ENCODE measurements at regions not wholly inside any gene's neighbourhood (a gene's known extent, or its start where the extent isn't known, plus 50 kb on each side); places are given as distances from the start of the nearest gene placed in this dataset.

GRCh38 chr12:61985830-61986229 is 274.4 kb upstream of the USP15 start (continued):
- TF ChIP-seq CTBP2 (IDR thresholded peaks at IDR 0.05; ENCODE audit: borderline replicate concordance, insufficient read depth, insufficient read length, low read length) (no peak), ATF3 (IDR thresholded peaks at IDR 0.05; ENCODE audit: insufficient read depth, low read depth, low read length) (no peak), CHD2 (IDR thresholded peaks at IDR 0.05; ENCODE audit: low read length) (no peak), POU5F1 (IDR thresholded peaks at IDR 0.05; ENCODE audit: low read depth, low read length) (no peak), PHF8 (conservative IDR thresholded peaks at IDR 0.05; ENCODE audit: low read depth, low read length) (no peak), RXRA (IDR thresholded peaks at IDR 0.05; ENCODE audit: insufficient read depth, low read depth, low read length) (no peak), SP2 (IDR thresholded peaks at IDR 0.05; ENCODE audit: low read length) (no peak), SP4 (IDR thresholded peaks at IDR 0.05; ENCODE audit: low read length) (no peak), CHD7 (IDR thresholded peaks at IDR 0.05; ENCODE audit: insufficient replicate concordance, low read length) (no peak)
